ENCODE measurements at regions not wholly inside any gene's neighbourhood (a gene's known extent, or its start where the extent isn't known, plus 50 kb on each side); places are given as distances from the start of the nearest gene placed in this dataset.

- DNase-seq = no peak
These were observed 49.8 kb upstream of the ACSF3 start for GRCh38 chr16:89043636-89044417.

All from CD4-positive, alpha-beta T cell treated with Interleukin-17A for 1 hour (primary cell).